K562 (cell line): ENCODE measurements at regions not wholly inside any gene's neighbourhood (a gene's known extent, or its start where the extent isn't known, plus 50 kb on each side); places are given as distances from the start of the nearest gene placed in this dataset.

ENCODE experiments used
- ATAC-seq: fragments of 200-7000 bp; cut with Tn5 transposase; 3 replicates; pipeline ENCODE4 v1.9.1; 2020; ENCODE audit warnings: moderate library complexity
- BruUV-seq: library from RNA; stranded (reverse); fragments of 400-500 nt; replicated peaks from 2 replicates; lab custom pipeline; 2021; lab: Mats Ljungman, UMichigan
- CTCF ChIA-PET: fragments of 300-600 bp; formaldehyde crosslinking; extraction: SDS; loops from one replicate; lab custom pipeline; 2021; ENCODE audit warnings: low intra/inter-chr PET ratio; lab: Yijun Ruan, JAX
- POLR2A ChIA-PET: fragments of 300-600, 350-650 bp; sonication (Branson Sonifier 250); formaldehyde crosslinking; extraction: SDS; loops from one replicate; lab custom pipeline; 2021; ENCODE audit warnings: antibody characterized with exemption, inconsistent platforms; lab: Yijun Ruan, JAX
- DNase-seq, 4 experiments: peaks; one replicate each; pipeline versions ENCODE4 v3.0.0 to v3.0.0-alpha.2; 2011 to 2018; ENCODE audit warnings: low spot score in 3 of 4, mixed read lengths in 3 of 4; ENCODE audit errors: extremely low read depth in 1 of 4
- FAIRE-seq: peaks from 2 replicates; lab custom pipeline; 2011; peaks lifted over from hg19 to GRCh38; lab: Jason Lieb, UNC
- H2AFZ ChIP-seq: 2 replicates; pipeline ENCODE4 v1.6.0; 2011; ENCODE audit warnings: low read depth, low read length, control low read depth, inconsistent platforms
- H3K27ac ChIP-seq: fragments of 200-600 bp; 3 replicates; pipeline ENCODE4 v1.8.0; 2011; ENCODE audit warnings: low read depth, mild to moderate bottlenecking, control low read depth, inconsistent platforms, low read length, moderate library complexity, mixed read lengths; ENCODE audit errors: extremely low read depth
- H3K27me3 ChIP-seq, 2 experiments: fragments of 300-600 bp in 1 of 2; 2 replicates in 1 of 2; 3 replicates in 1 of 2; pipeline versions ENCODE4 v1.6.0 to v1.8.0; 2011; ENCODE audit warnings: inconsistent platforms in 2 of 2, low read length in 2 of 2, mild to moderate bottlenecking in 1 of 2, mixed read lengths in 1 of 2, moderate library complexity in 1 of 2; ENCODE audit not compliant: control insufficient read depth in 2 of 2, insufficient read depth in 2 of 2
- H3K36me3 ChIP-seq: fragments of 300-600 bp; 3 replicates; pipeline ENCODE4 v1.8.0; 2011; ENCODE audit warnings: mild to moderate bottlenecking, low read length, inconsistent platforms; ENCODE audit not compliant: control insufficient read depth, insufficient read depth
- H3K4me1 ChIP-seq, 2 experiments: fragments of 200-600 bp in 1 of 2; replicated peaks in 1 of 2; 2 replicates in 1 of 2; 3 replicates in 1 of 2; pipeline versions ENCODE4 v1.5.1 to v1.8.0; 2011; ENCODE audit warnings: inconsistent platforms in 2 of 2, low read length in 2 of 2, mild to moderate bottlenecking in 1 of 2, mixed read lengths in 1 of 2, moderate library complexity in 1 of 2; ENCODE audit not compliant: control insufficient read depth in 2 of 2, insufficient read depth in 2 of 2
- H3K4me2 ChIP-seq: 2 replicates; pipeline ENCODE4 v1.6.1; 2011; ENCODE audit warnings: low read length, control low read depth, inconsistent platforms, mixed read lengths; ENCODE audit not compliant: insufficient read depth
- H3K4me3 ChIP-seq: fragments of 200-600 bp; sonication (generic), shearing (Covaris generic); 2 replicates; pipeline ENCODE4 v1.5.1; 2016; ENCODE audit warnings: control low read depth, inconsistent platforms
- H3K79me2 ChIP-seq: fragments of 200-600 bp; 3 replicates; pipeline ENCODE4 v1.8.0; 2011; ENCODE audit warnings: low read length, inconsistent platforms; ENCODE audit not compliant: control insufficient read depth, insufficient read depth
- H3K9ac ChIP-seq, 2 experiments: 2 replicates each; pipeline versions ENCODE4 v1.6.0 to v1.6.1; 2011; ENCODE audit warnings: low read depth in 2 of 2, low read length in 2 of 2, control low read depth in 1 of 2, inconsistent platforms in 1 of 2, mild to moderate bottlenecking in 1 of 2, mixed read lengths in 1 of 2; ENCODE audit not compliant: insufficient read depth in 1 of 2
- H3K9me1 ChIP-seq: one replicate; pipeline ENCODE4 v1.6.0; 2011; ENCODE audit warnings: inconsistent platforms, mild to moderate bottlenecking, low read length, moderate library complexity; ENCODE audit not compliant: control insufficient read depth, insufficient read depth
- H3K9me3 ChIP-seq: replicated peaks from 2 replicates; pipeline ENCODE4 v1.5.1; 2011; ENCODE audit warnings: low read depth, low read length, inconsistent platforms; ENCODE audit not compliant: control insufficient read depth, insufficient read depth
- H4K20me1 ChIP-seq: replicated peaks from 2 replicates; pipeline ENCODE4 v1.6.1; 2011; ENCODE audit warnings: low read length, inconsistent platforms, mixed read lengths; ENCODE audit not compliant: control insufficient read depth, insufficient read depth
- CREBBP ChIP-seq: IDR thresholded peaks from one replicate; pipeline ENCODE4 v1.6.1; 2012; ENCODE audit warnings: low read depth, mild to moderate bottlenecking, control low read depth, inconsistent platforms, low read length
- ELF1 ChIP-seq: fragments of 200-800 bp; sonication (Bioruptor generic); IDR thresholded peaks from 2 replicates; pipeline ENCODE4 v1.6.1; 2016; ENCODE audit warnings: missing genetic modification characterization, missing compliant biosample characterization
- KLF16 ChIP-seq: IDR thresholded peaks from 2 replicates; pipeline ENCODE4 v1.6.1; 2016; ENCODE audit warnings: antibody characterized with exemption
- NR1H2 ChIP-seq: sonication (generic); formaldehyde crosslinking; IDR thresholded peaks from 2 replicates; pipeline ENCODE4 v1.4.0; 2020; ENCODE audit warnings: mild to moderate bottlenecking, missing genetic modification reagents
- PTRF ChIP-seq: fragments of 450-650 bp; IDR thresholded peaks from 2 replicates; pipeline ENCODE4 v1.6.1; 2016; ENCODE audit warnings: mild to moderate bottlenecking, missing genetic modification characterization, missing compliant biosample characterization
- RBM25 ChIP-seq: fragments of 200-400 bp; formaldehyde crosslinking; IDR thresholded peaks from 2 replicates; pipeline ENCODE4 v1.6.1; 2018; ENCODE audit warnings: low read length, low read depth, moderate library complexity; ENCODE audit not compliant: severe bottlenecking
- SMARCA5 ChIP-seq: fragments of 450-650 bp; IDR thresholded peaks from 2 replicates; pipeline ENCODE4 v1.6.1; 2016
- ZFP36 ChIP-seq: fragments of 150-350 bp; IDR thresholded peaks from 2 replicates; pipeline ENCODE4 v1.6.1; 2018; ENCODE audit warnings: low read length, low read depth; ENCODE audit not compliant: partially characterized antibody
- in situ Hi-C: fragments of 300-500 bp; cut with MboI; formaldehyde crosslinking; loops from 4 replicates; pipeline ENCODE4 v1.15.0; 2018; ENCODE audit warnings: inconsistent platforms, mixed read lengths
- intact Hi-C: fragments of 100-400 bp; cut with micrococcal nuclease; formaldehyde crosslinking; loops from 2 replicates; pipeline ENCODE4 v1.14.2; 2022
- TF ChIP-seq, protein P1 (sequence below): fragments of 250-450 bp; sonication (Bioruptor Pico); IDR thresholded peaks from 2 replicates; pipeline ENCODE4 v1.8.0; 2021; ENCODE audit warnings: moderate library complexity, mild to moderate bottlenecking, inconsistent platforms
- TF ChIP-seq, protein P2 (sequence below): fragments of 250-450 bp; sonication (Bioruptor Pico); IDR thresholded peaks from 2 replicates; pipeline ENCODE4 v1.9.0; 2021; ENCODE audit warnings: mild to moderate bottlenecking
- TF ChIP-seq, protein P3 (sequence below): fragments of 450-650 bp; IDR thresholded peaks from 2 replicates; pipeline ENCODE4 v1.6.1; 2018; ENCODE audit warnings: mild to moderate bottlenecking, low read depth; ENCODE audit not compliant: partially characterized antibody
- TF ChIP-seq, protein P4 (sequence below): fragments of 250-450 bp; sonication (Bioruptor Pico); IDR thresholded peaks from 2 replicates; pipeline ENCODE4 v1.5.0; 2021; ENCODE audit warnings: mild to moderate bottlenecking, moderate library complexity

DNA sequence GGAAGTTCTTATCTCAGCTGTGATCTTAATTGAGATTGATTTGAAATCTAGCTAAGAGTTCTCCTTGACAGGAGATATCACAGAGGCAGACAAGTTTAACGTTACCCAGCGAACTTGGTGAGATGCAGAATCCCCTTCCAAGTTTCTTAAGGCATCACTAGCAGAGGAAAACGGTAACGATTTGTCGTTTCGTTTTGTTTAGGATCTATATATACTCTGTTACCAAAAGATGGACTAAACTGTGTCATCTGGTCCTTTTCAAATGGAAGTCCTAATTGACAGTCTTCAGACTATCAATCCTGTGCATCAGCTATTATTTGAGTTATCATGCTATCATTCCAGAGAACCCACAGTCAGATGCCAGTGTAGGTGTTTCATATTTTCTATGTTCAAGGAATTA lies 316.7 kb upstream of the SORCS1 start (continued):
- no peak for TF ChIP-seq ZFP36
- no peak for TF ChIP-seq NR1H2 (CRISPR knock-in tag)
- no peak for TF ChIP-seq SMARCA5
- TF ChIP-seq KLF16 = no peak

DNA sequence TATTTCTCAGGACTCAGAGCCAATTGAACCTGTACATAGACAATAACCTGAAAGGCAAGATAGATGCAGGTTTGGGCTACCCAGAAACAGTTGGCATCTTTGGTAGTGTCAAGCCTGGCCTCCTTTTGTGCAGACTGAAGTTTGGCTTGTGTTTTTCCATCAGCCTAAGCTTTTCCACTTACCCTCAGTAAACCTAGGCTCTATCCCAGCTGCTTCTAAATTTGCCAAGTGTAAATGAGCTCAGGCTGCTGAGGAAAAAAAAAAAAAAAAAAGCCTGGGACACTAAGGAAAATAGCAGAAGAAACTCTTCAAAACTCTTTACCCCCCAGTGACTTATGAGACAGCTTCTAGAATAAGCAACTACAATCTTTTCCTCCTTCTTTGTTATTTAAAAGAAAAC lies 316.3 kb upstream of the SORCS1 start:
- Histone ChIP-seq H3K36me3 (no peaks in the 10 kb centered on the region), H3K9me3 (no peaks in the 10 kb centered on the region), H3K4me1 (no peaks in the 10 kb centered on the region), H3K4me2 (no peak overlapping the region), H3K79me2 (no peaks in the 10 kb centered on the region), H3K27ac (no peak overlapping the region), H3K27me3 (no peaks in the 10 kb centered on the region), H4K20me1 (no peaks in the 10 kb centered on the region), H3K9me1 (no peaks in the 10 kb centered on the region), H3K4me3 (no peak overlapping the region), H2AFZ (no peak overlapping the region), H3K9ac (no peak overlapping the region)
- DNase-seq = no peak
- no TSS peak for BruUV-seq
- POLR2A ChIA-PET = no interaction called here
- FAIRE-seq = no peak
- CTCF ChIA-PET = no interaction called here
- intact Hi-C loops (no loop called here), in situ Hi-C loops (no loop called here)
- no peak for ATAC-seq
- TF ChIP-seq, protein P1, sequence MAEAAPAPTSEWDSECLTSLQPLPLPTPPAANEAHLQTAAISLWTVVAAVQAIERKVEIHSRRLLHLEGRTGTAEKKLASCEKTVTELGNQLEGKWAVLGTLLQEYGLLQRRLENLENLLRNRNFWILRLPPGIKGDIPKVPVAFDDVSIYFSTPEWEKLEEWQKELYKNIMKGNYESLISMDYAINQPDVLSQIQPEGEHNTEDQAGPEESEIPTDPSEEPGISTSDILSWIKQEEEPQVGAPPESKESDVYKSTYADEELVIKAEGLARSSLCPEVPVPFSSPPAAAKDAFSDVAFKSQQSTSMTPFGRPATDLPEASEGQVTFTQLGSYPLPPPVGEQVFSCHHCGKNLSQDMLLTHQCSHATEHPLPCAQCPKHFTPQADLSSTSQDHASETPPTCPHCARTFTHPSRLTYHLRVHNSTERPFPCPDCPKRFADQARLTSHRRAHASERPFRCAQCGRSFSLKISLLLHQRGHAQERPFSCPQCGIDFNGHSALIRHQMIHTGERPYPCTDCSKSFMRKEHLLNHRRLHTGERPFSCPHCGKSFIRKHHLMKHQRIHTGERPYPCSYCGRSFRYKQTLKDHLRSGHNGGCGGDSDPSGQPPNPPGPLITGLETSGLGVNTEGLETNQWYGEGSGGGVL (CRISPR knock-in tag) = no peak
- TF ChIP-seq PTRF (tag) (no peak), ELF1 (no peak), CREBBP (no peak), RBM25 (no peak)
- TF ChIP-seq, protein P2, sequence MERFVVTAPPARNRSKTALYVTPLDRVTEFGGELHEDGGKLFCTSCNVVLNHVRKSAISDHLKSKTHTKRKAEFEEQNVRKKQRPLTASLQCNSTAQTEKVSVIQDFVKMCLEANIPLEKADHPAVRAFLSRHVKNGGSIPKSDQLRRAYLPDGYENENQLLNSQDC = no peak
- TF ChIP-seq, protein P3, sequence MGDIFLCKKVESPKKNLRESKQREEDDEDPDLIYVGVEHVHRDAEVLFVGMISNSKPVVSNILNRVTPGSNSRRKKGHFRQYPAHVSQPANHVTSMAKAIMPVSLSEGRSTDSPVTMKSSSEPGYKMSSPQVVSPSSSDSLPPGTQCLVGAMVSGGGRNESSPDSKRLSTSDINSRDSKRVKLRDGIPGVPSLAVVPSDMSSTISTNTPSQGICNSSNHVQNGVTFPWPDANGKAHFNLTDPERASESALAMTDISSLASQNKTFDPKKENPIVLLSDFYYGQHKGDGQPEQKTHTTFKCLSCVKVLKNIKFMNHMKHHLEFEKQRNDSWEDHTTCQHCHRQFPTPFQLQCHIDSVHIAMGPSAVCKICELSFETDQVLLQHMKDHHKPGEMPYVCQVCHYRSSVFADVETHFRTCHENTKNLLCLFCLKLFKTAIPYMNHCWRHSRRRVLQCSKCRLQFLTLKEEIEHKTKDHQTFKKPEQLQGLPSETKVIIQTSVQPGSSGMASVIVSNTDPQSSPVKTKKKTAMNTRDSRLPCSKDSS = no peak
- TF ChIP-seq, protein P4, sequence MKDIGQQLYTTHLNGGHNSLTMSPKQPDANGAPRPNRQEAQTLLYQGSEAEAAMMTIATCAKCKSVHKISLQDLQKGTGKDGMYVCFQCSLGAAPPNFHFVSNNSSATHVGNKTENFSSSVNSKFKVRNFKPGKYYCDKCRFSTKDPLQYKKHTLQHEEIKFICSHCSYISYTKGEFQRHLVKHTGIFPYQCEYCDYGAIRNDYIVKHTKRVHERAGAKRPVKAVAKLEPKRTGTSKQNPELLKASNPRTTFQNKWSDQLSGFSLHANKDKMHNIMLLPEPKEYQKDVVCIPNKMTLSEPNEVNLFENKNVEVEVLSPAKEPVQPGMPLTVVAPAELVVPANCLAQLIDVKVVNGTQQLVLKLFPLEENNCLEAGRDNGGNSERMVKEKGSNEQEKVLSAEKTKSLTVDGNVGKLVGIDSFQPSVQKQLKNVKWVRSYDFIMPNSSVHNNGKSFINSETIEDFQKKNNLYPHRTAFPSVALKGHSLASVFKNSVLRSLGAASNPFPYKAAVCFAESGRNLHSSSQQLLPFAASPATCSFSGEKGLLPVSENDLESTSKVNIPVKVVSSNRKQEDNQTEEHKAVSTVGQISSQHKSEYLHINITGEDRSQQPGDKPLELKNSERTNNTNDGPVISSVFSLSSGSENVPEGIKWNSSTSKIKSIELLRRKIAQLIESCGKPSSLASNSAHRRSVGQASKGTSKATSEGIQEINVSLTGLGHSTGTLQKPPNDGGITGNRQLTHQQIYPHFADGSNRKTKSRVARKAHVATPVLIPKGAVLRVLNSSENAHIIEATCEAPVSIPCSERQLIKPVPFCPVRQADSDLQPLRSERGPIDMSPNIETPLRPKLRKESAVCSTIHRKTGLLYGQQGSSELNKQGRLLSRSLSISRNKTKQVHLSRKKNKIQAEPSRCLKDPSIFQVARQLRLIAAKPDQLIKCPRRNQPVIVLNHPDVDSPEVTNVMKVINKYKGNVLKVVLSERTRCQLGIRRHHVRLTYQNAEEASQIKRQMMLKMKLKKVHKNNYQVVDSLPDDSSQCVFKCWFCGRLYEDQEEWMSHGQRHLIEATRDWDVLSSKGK (CRISPR knock-in tag) = no peak
